Osteocyte (in vitro differentiated cells): ENCODE measurements at regions not wholly inside any gene's neighbourhood (a gene's known extent, or its start where the extent isn't known, plus 50 kb on each side); places are given as distances from the start of the nearest gene placed in this dataset.

ENCODE experiments used
- DNase-seq: peaks from one replicate; pipeline ENCODE4 v3.0.0; 2021; ENCODE audit warnings: mixed read lengths; ENCODE audit not compliant: unreplicated experiment; ENCODE audit errors: extremely low spot score
- H3K27ac Mint-ChIP-seq: one replicate; pipeline ENCODE4 v1.8.0; 2021; ENCODE audit warnings: mild to moderate bottlenecking, mixed read lengths; ENCODE audit not compliant: unreplicated experiment
- H3K27me3 Mint-ChIP-seq: one replicate; pipeline ENCODE4 v1.8.0; 2021; ENCODE audit warnings: mixed read lengths; ENCODE audit not compliant: unreplicated experiment
- H3K36me3 Mint-ChIP-seq: one replicate; pipeline ENCODE4 v1.8.0; 2021; ENCODE audit warnings: mixed read lengths; ENCODE audit not compliant: unreplicated experiment
- H3K4me1 Mint-ChIP-seq: one replicate; pipeline ENCODE4 v1.8.0; 2021; ENCODE audit warnings: mixed read lengths; ENCODE audit not compliant: unreplicated experiment
- H3K4me3 Mint-ChIP-seq: one replicate; pipeline ENCODE4 v1.8.0; 2021; ENCODE audit warnings: mild to moderate bottlenecking, moderate library complexity, mixed read lengths; ENCODE audit not compliant: unreplicated experiment
- H3K9me3 Mint-ChIP-seq: one replicate; pipeline ENCODE4 v1.8.0; 2021; ENCODE audit warnings: mixed read lengths; ENCODE audit not compliant: unreplicated experiment
- CTCF ChIP-seq: fragments of 200-600 bp; sonication (generic); IDR thresholded peaks from 2 replicates; pipeline ENCODE4 v1.5.0; 2021; ENCODE audit warnings: antibody characterized with exemption, mild to moderate bottlenecking, moderate library complexity

GRCh38 chr6:146950351-146950835, 253.8 kb upstream of the STXBP5 start:
- no peak for TF ChIP-seq CTCF
- Mint-ChIP-seq H3K9me3 (peaks cover 5% of the 10 kb centered on the region), H3K27ac (no peak overlapping the region), H3K36me3 (no peaks in the 10 kb centered on the region), H3K4me3 (no peak overlapping the region), H3K4me1 (no peaks in the 10 kb centered on the region), H3K27me3 (no peaks in the 10 kb centered on the region)
- DNase-seq, result no peak

GRCh38 chr6:146955570-146955969, 248.6 kb upstream of the STXBP5 start:
- peaks cover 5% of the 10 kb centered on the region for H3K4me1 Mint-ChIP-seq
- DNase-seq, result no peak
- no peak for TF ChIP-seq CTCF
- H3K27ac Mint-ChIP-seq, result no peak overlapping the region
- H3K9me3 Mint-ChIP-seq, result no peaks in the 10 kb centered on the region
- no peaks in the 10 kb centered on the region for H3K36me3 Mint-ChIP-seq
- no peaks in the 10 kb centered on the region for H3K27me3 Mint-ChIP-seq
- no peak overlapping the region for H3K4me3 Mint-ChIP-seq

- no peak for DNase-seq
- Mint-ChIP-seq H3K9me3 (no peaks in the 10 kb centered on the region), H3K4me3 (no peak overlapping the region), H3K27me3 (no peaks in the 10 kb centered on the region), H3K27ac (no peak overlapping the region), H3K4me1 (peaks cover 5% of the 10 kb centered on the region), H3K36me3 (no peaks in the 10 kb centered on the region)
- TF ChIP-seq CTCF, result no peak
Measured at GRCh38 chr6:146957181-146958093, 246.8 kb upstream of the STXBP5 start.

- DNase-seq, result no peak
- Mint-ChIP-seq H3K4me1 (peaks cover 10% of the 10 kb centered on the region), H3K4me3 (no peak overlapping the region), H3K9me3 (peaks cover 9% of the 10 kb centered on the region), H3K36me3 (peaks cover 6% of the 10 kb centered on the region), H3K27ac (no peak overlapping the region), H3K27me3 (no peaks in the 10 kb centered on the region)
- no peak for TF ChIP-seq CTCF
Measured at GRCh38 chr6:146961831-146962230, 242.4 kb upstream of the STXBP5 start.

- Mint-ChIP-seq H3K9me3 (peaks cover 9% of the 10 kb centered on the region), H3K27ac (no peak overlapping the region), H3K27me3 (no peaks in the 10 kb centered on the region), H3K4me1 (peaks cover 13% of the 10 kb centered on the region), H3K4me3 (no peak overlapping the region), H3K36me3 (peaks cover 6% of the 10 kb centered on the region)
- DNase-seq, result no peak
- no peak for TF ChIP-seq CTCF
Measured at GRCh38 chr6:146962329-146962728, 241.9 kb upstream of the STXBP5 start.
